IPS-18a (cell line): ENCODE measurements at regions not wholly inside any gene's neighbourhood (a gene's known extent, or its start where the extent isn't known, plus 50 kb on each side); places are given as distances from the start of the nearest gene placed in this dataset.
"Not testable (repeated sequence)": the region's sequence is repeated elsewhere in the genome, so short reads cannot be mapped to it uniquely, and the experiment has no call there.

ENCODE experiments used
- H3K27ac ChIP-seq: one replicate; pipeline ENCODE4 v1.5.1; 2013; ENCODE audit warnings: low read length
- H3K27me3 ChIP-seq: one replicate; pipeline ENCODE4 v1.6.1; 2013; ENCODE audit warnings: mild to moderate bottlenecking, low read length; ENCODE audit not compliant: control insufficient read depth, insufficient read depth
- H3K36me3 ChIP-seq: one replicate; pipeline ENCODE4 v1.6.1; 2013; ENCODE audit warnings: low read depth, low read length; ENCODE audit not compliant: control insufficient read depth
- H3K4me1 ChIP-seq: one replicate; pipeline ENCODE4 v1.6.1; 2013; ENCODE audit warnings: low read depth, low read length; ENCODE audit not compliant: control insufficient read depth
- H3K4me3 ChIP-seq: one replicate; pipeline ENCODE4 v1.5.1; 2013; ENCODE audit warnings: low read length
- H3K9ac ChIP-seq: one replicate; pipeline ENCODE4 v1.6.1; 2013; ENCODE audit warnings: mild to moderate bottlenecking, low read length, moderate library complexity
- H3K9me3 ChIP-seq: one replicate; pipeline ENCODE4 v1.6.1; 2013; ENCODE audit warnings: low read depth, low read length; ENCODE audit not compliant: control insufficient read depth

GRCh38 chr9:26684029-26684428 lies 208.6 kb downstream of the CAAP1 start:
- Histone ChIP-seq H3K4me1 (peaks cover 3% of the 10 kb centered on the region), H3K4me3 (no peak overlapping the region), H3K36me3 (no peaks in the 10 kb centered on the region), H3K27ac (no peak overlapping the region), H3K27me3 (no peaks in the 10 kb centered on the region), H3K9ac (no peak overlapping the region), H3K9me3 (no peaks in the 10 kb centered on the region)

GRCh38 chr9:26682796-26683496 lies 209.7 kb downstream of the CAAP1 start:
- Histone ChIP-seq H3K9ac (no peak overlapping the region), H3K27ac (no peak overlapping the region), H3K36me3 (no peaks in the 10 kb centered on the region), H3K9me3 (no peaks in the 10 kb centered on the region), H3K4me1 (peaks cover 3% of the 10 kb centered on the region), H3K27me3 (no peaks in the 10 kb centered on the region), H3K4me3 (no peak overlapping the region)

- no peak overlapping the region for H3K4me3 ChIP-seq
These were observed 210.6 kb downstream of the CAAP1 start for GRCh38 chr9:26682041-26682440.

DNA sequence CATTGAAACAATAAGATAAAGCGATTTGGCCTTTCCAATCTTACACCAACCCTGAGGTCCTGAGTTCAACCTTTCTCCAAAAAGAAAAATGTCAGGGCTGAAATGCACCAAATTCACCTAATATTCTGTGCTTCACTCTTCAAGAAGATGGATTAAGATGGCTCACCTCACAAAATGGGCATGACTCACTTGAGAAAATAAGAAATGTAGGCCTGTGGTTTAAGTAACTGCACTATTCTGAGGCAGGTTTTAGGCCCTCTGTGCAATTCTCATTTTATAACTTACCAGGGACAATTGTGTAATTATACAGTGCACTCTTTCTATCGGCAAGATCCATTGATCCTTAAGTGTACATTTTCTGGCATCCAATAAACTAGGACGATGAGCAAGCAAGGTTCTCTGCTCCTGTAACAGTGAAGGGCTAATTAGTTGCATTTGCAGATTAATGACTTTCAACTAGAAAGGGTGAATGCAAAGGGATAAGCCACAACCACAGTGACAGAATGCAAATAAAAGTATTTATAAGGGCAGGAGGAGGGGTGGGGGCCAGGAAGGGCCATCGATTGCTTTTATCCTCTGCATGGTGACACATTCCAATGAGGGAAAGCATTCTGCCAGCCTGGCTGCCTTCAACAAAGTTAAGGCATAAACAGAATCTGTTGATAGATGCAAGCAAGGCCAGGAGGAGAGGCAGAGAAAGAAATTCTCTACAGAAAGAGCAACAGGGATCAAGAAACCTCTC lies 214.5 kb downstream of the CAAP1 start:
- no peaks in the 10 kb centered on the region for H3K27me3 ChIP-seq
- peaks cover 3% of the 10 kb centered on the region for H3K4me1 ChIP-seq
- H3K9me3 ChIP-seq = no peaks in the 10 kb centered on the region
- no peaks in the 10 kb centered on the region for H3K36me3 ChIP-seq
- no peak overlapping the region for H3K27ac ChIP-seq
- H3K9ac ChIP-seq = no peak overlapping the region
- no peak overlapping the region for H3K4me3 ChIP-seq

More at GRCh38 chr9:26682041-26682440, 210.6 kb downstream of the CAAP1 start:
- no peak overlapping the region for H3K9ac ChIP-seq
- no peaks in the 10 kb centered on the region for H3K9me3 ChIP-seq
- peaks cover 3% of the 10 kb centered on the region for H3K4me1 ChIP-seq
- no peaks in the 10 kb centered on the region for H3K36me3 ChIP-seq
- no peak overlapping the region for H3K27ac ChIP-seq
- H3K27me3 ChIP-seq = no peaks in the 10 kb centered on the region

GRCh38 chr9:26675035-26675434 lies 217.6 kb downstream of the CAAP1 start:
- peaks cover 1% of the 10 kb centered on the region for H3K4me1 ChIP-seq
- H3K9me3 ChIP-seq = no peaks in the 10 kb centered on the region
- no peak overlapping the region for H3K9ac ChIP-seq
- H3K4me3 ChIP-seq = no peak overlapping the region
- H3K36me3 ChIP-seq = no peaks in the 10 kb centered on the region
- H3K27me3 ChIP-seq = no peaks in the 10 kb centered on the region
- H3K27ac ChIP-seq = no peak overlapping the region

GRCh38 chr9:26673261-26673660 lies 219.3 kb downstream of the CAAP1 start:
- H3K36me3 ChIP-seq = no peaks in the 10 kb centered on the region
- no peaks in the 10 kb centered on the region for H3K27me3 ChIP-seq
- peaks cover 6% of the 10 kb centered on the region for H3K4me1 ChIP-seq
- no peak overlapping the region for H3K27ac ChIP-seq
- no peak overlapping the region for H3K4me3 ChIP-seq
- no peak overlapping the region for H3K9ac ChIP-seq
- H3K9me3 ChIP-seq = no peaks in the 10 kb centered on the region

DNA sequence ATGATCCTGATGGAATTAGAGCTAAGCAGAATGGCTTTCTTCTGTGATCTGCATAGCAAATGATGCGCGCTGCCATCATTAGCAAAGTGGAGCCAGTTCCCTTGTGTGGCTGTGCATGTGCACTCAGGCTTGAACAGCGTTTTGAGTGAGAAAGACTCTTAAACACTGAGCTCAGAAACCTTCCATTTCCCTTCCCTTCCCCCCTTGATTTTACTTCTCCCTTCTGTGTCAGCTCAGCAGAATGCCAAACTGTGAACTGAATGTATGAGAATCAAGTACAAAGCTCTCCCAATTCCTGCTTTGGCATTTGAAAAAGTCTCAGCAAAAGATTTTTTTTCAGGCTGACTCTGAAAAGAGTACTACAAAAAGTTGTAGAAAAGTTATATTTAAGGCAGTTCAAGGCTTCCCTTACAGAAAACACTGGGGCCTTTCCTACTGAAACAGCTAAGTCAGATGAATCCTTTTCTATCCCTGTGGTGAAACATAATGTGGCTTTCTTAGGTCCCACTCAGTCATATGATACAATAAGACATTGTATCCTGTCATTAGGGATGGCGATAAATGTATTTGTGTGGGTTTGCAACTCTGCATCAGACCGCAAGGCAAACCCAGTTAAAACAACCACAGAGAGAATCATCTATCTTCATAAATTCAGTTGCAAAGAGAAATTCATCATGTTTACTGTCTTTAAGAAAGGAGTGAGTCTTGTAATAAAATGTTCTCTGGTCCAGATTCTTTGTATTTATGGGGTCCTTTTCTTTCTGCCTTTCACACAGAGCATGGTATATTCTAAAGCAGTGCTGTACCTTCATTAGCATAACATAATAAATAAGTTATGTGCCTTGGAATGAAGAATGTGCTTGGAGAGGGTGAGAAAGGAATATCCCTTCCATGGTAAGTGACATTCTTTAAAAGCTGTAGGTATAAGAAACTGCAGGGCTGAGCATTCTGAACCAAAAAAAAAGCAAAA lies 222.6 kb downstream of the CAAP1 start:
- Histone ChIP-seq H3K27ac (no peak overlapping the region), H3K9ac (no peak overlapping the region), H3K4me1 (peaks cover 6% of the 10 kb centered on the region), H3K36me3 (no peaks in the 10 kb centered on the region), H3K27me3 (no peaks in the 10 kb centered on the region), H3K4me3 (no peak overlapping the region), H3K9me3 (no peaks in the 10 kb centered on the region)

GRCh38 chr9:26667882-26668281 lies 224.7 kb downstream of the CAAP1 start:
- Histone ChIP-seq H3K27me3 (no peaks in the 10 kb centered on the region), H3K4me1 (peaks cover 6% of the 10 kb centered on the region), H3K9me3 (no peaks in the 10 kb centered on the region), H3K9ac (no peak overlapping the region), H3K27ac (no peak overlapping the region), H3K4me3 (no peak overlapping the region), H3K36me3 (no peaks in the 10 kb centered on the region)

DNA sequence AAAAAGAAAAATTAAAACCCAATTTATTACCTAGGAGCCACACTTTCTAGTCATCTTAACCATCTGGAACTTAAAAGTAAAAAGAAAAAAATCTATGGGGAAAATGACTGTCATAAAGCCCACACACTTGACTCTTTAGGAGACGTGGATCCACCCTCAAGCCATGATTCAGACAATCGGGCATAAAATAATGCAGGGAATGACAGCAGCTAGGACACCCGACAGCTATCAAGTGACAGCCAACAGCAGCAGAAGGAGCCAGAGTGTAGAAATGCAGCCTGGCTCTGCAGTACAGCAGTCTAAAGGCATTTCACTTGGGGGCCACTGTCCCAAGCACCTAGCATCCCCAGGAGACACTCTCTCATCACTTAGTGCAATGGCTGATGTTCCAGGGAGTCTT lies 226.9 kb downstream of the CAAP1 start:
- Histone ChIP-seq H3K27me3 (no peaks in the 10 kb centered on the region), H3K9ac (no peak overlapping the region), H3K4me1 (peaks cover 6% of the 10 kb centered on the region), H3K27ac (no peak overlapping the region), H3K4me3 (no peak overlapping the region), H3K36me3 (no peaks in the 10 kb centered on the region), H3K9me3 (no peaks in the 10 kb centered on the region)

GRCh38 chr9:26664087-26664773 lies 228.4 kb downstream of the CAAP1 start:
- not testable (repeated sequence) for H3K9me3 ChIP-seq

GRCh38 chr9:26662476-26662875 lies 230.1 kb downstream of the CAAP1 start:
- Histone ChIP-seq H3K4me3 (no peak overlapping the region), H3K27ac (no peak overlapping the region), H3K36me3 (no peaks in the 10 kb centered on the region), H3K4me1 (no peaks in the 10 kb centered on the region), H3K27me3 (no peaks in the 10 kb centered on the region), H3K9ac (no peak overlapping the region), H3K9me3 (no peaks in the 10 kb centered on the region)

More at GRCh38 chr9:26664087-26664773, 228.4 kb downstream of the CAAP1 start:
- not testable (repeated sequence) for H3K4me3 ChIP-seq, H3K36me3 ChIP-seq, H3K27ac ChIP-seq, H3K27me3 ChIP-seq, H3K4me1 ChIP-seq, H3K9ac ChIP-seq
